ENCODE measurements at regions not wholly inside any gene's neighbourhood (a gene's known extent, or its start where the extent isn't known, plus 50 kb on each side); places are given as distances from the start of the nearest gene placed in this dataset.

DNA sequence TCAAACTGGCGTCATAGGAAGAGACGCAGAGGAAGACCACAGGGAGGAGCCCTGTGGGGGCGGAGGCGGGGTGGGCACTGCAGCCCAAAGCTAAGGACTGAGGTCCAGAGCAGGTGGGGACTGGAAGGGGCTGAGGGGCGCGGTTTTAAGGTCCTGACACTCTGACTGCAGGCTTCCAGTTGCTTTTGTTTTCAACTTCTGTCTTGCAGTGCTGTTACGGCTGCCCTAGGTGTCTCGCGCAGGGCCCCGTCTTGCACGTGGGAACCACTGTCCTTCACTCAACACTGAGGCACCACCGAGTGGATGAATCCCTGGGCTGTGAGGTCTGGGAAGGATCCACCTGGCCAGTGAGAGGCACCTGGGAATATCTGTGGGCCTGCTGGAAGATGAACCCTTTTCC lies 76.0 kb downstream of the TEX29 start:
- dilution Hi-C loops (cut with MboI; ENCODE audit: extremely low pct_ligation_motif_present, low sequenced_read_pairs): no loop called here
- no peaks in the 10 kb centered on the region for H4K20me1 ChIP-seq (ENCODE audit: control insufficient read depth, extremely low read depth, insufficient read depth, low read length)

DNA sequence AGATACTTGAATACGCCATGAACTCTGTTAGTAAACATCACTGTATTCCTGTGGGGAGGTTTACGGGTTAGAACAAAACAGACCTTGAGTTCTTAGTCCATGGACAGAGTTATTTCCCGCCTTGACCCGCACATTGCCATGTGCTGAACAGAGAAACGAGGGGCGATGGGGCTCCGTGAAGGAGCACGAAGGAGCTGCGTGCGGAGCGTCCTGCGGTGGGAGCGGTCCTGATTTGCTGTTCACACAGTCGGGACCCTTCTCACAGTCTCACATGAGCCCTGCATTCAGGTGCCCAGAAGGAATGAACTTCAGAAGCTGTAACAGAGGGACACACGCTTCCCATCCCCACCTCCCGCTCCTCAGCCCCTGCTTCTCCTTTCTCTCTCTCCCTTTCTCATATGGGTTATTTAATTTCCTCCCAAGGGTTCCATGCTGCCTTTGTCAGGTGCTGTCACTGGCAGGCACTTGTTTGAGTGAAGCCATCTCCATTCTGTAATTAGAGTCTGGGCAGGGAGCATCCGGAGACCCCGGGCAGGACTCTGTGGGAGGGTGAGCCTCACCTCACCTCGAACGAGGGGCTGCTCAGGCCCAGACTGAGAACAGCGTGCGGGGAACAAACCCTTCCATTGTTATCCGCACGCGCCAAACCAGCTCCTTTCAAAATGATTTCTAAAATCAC lies 76.9 kb downstream of the TEX29 start:
- no peak overlapping the region for H3K9ac ChIP-seq (ENCODE audit: control insufficient read depth, extremely low read depth, insufficient read depth, low read length)
- no peaks in the 10 kb centered on the region for H4K20me1 ChIP-seq (ENCODE audit: control insufficient read depth, extremely low read depth, insufficient read depth, low read length)
- H3K36me3 ChIP-seq (ENCODE audit: control insufficient read depth in 2 of 2, extremely low read depth in 1 of 2, insufficient read depth in 2 of 2, low read length in 2 of 2): no peaks in the 10 kb centered on the region
- H3K4me3 ChIP-seq (ENCODE audit: control insufficient read depth in 2 of 3, extremely low read depth in 1 of 3, insufficient read depth in 2 of 3, low read depth in 1 of 3, low read length in 3 of 3): no peak overlapping the region
- H3K79me2 ChIP-seq (ENCODE audit: control insufficient read depth, insufficient read depth, low read length): no peaks in the 10 kb centered on the region
- no peaks in the 10 kb centered on the region for H3K9me1 ChIP-seq (ENCODE audit: control insufficient read depth, extremely low read depth, insufficient read depth, low read length)
- H2AFZ ChIP-seq (ENCODE audit: control insufficient read depth, low read length): no peak overlapping the region
- H3K4me2 ChIP-seq (ENCODE audit: control insufficient read depth, extremely low read depth, insufficient read depth, low read depth, low read length): no peak overlapping the region
- no peak for FAIRE-seq
- dilution Hi-C loops (cut with MboI; ENCODE audit: extremely low pct_ligation_motif_present, low sequenced_read_pairs): no loop called here
- no peak for DNase-seq (ENCODE audit: low read depth, low spot score)
- TF ChIP-seq EZH2 (IDR thresholded peaks at IDR 0.05; ENCODE audit: low read length): no peak
- TF ChIP-seq, protein P1, sequence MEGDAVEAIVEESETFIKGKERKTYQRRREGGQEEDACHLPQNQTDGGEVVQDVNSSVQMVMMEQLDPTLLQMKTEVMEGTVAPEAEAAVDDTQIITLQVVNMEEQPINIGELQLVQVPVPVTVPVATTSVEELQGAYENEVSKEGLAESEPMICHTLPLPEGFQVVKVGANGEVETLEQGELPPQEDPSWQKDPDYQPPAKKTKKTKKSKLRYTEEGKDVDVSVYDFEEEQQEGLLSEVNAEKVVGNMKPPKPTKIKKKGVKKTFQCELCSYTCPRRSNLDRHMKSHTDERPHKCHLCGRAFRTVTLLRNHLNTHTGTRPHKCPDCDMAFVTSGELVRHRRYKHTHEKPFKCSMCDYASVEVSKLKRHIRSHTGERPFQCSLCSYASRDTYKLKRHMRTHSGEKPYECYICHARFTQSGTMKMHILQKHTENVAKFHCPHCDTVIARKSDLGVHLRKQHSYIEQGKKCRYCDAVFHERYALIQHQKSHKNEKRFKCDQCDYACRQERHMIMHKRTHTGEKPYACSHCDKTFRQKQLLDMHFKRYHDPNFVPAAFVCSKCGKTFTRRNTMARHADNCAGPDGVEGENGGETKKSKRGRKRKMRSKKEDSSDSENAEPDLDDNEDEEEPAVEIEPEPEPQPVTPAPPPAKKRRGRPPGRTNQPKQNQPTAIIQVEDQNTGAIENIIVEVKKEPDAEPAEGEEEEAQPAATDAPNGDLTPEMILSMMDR (optimal IDR thresholded peaks at IDR 0.05 in 1 of 3, IDR thresholded peaks at IDR 0.05 in 1 of 3, conservative IDR thresholded peaks at IDR 0.05 in 1 of 3; ENCODE audit: extremely low read depth in 1 of 3, insufficient read depth in 2 of 3, low read length in 3 of 3): no peak
- no peak overlapping the region for H3K27ac ChIP-seq (ENCODE audit: control insufficient read depth, insufficient read depth, low read length)
- H3K4me1 ChIP-seq (ENCODE audit: control insufficient read depth, extremely low read depth, insufficient read depth, low read length): no peaks in the 10 kb centered on the region
- no peaks in the 10 kb centered on the region for H3K27me3 ChIP-seq (ENCODE audit: control insufficient read depth, extremely low read depth, insufficient read depth, low read length)
- H3K9me3 ChIP-seq (ENCODE audit: control insufficient read depth, low read depth, low read length): no peaks in the 10 kb centered on the region

More for the DNA sequence above, 76.0 kb downstream of the TEX29 start:
- H3K9ac ChIP-seq (ENCODE audit: control insufficient read depth, extremely low read depth, insufficient read depth, low read length): no peak overlapping the region
- DNase-seq (ENCODE audit: low read depth, low spot score) (no peak), FAIRE-seq (no peak)
- H3K36me3 ChIP-seq (ENCODE audit: control insufficient read depth in 2 of 2, extremely low read depth in 1 of 2, insufficient read depth in 2 of 2, low read length in 2 of 2): no peaks in the 10 kb centered on the region
- H3K27ac ChIP-seq (ENCODE audit: control insufficient read depth, insufficient read depth, low read length): no peak overlapping the region
- H3K4me3 ChIP-seq (ENCODE audit: control insufficient read depth in 2 of 3, extremely low read depth in 1 of 3, insufficient read depth in 2 of 3, low read depth in 1 of 3, low read length in 3 of 3): no peak overlapping the region
- H3K79me2 ChIP-seq (ENCODE audit: control insufficient read depth, insufficient read depth, low read length): no peaks in the 10 kb centered on the region
- H3K4me2 ChIP-seq (ENCODE audit: control insufficient read depth, extremely low read depth, insufficient read depth, low read depth, low read length): no peak overlapping the region
- H3K9me3 ChIP-seq (ENCODE audit: control insufficient read depth, low read depth, low read length): no peaks in the 10 kb centered on the region
- TF ChIP-seq, protein P1 (optimal IDR thresholded peaks at IDR 0.05 in 1 of 3, IDR thresholded peaks at IDR 0.05 in 1 of 3, conservative IDR thresholded peaks at IDR 0.05 in 1 of 3; ENCODE audit: extremely low read depth in 1 of 3, insufficient read depth in 2 of 3, low read length in 3 of 3): no peak
- TF ChIP-seq EZH2 (IDR thresholded peaks at IDR 0.05; ENCODE audit: low read length): no peak
- H3K4me1 ChIP-seq (ENCODE audit: control insufficient read depth, extremely low read depth, insufficient read depth, low read length): no peaks in the 10 kb centered on the region
- no peak overlapping the region for H2AFZ ChIP-seq (ENCODE audit: control insufficient read depth, low read length)
- H3K9me1 ChIP-seq (ENCODE audit: control insufficient read depth, extremely low read depth, insufficient read depth, low read length): no peaks in the 10 kb centered on the region
- no peaks in the 10 kb centered on the region for H3K27me3 ChIP-seq (ENCODE audit: control insufficient read depth, extremely low read depth, insufficient read depth, low read length)

All from keratinocyte (primary cell).